HG03575 (cell line): ENCODE measurements at regions not wholly inside any gene's neighbourhood (a gene's known extent, or its start where the extent isn't known, plus 50 kb on each side); places are given as distances from the start of the nearest gene placed in this dataset.
"Not testable (repeated sequence)": the region's sequence is repeated elsewhere in the genome, so short reads cannot be mapped to it uniquely, and the experiment has no call there.

Experiments
- ATAC-seq: cut with Tn5 transposase; IDR thresholded peaks from one replicate; pipeline ENCODE4 v1.9.1; 2021; ENCODE audit not compliant: unreplicated experiment, insufficient number of reproducible peaks, low FRiP score; ENCODE audit errors: extremely low read depth

GRCh38 chr1:70720521-70720920 lies 309.5 kb downstream of the CTH start:
- no peak for ATAC-seq

GRCh38 chr1:70727886-70728489 lies 316.9 kb downstream of the CTH start:
- no peak for ATAC-seq

- ATAC-seq, result not testable (repeated sequence)
Observed at GRCh38 chr1:70736518-70736917, 311.1 kb downstream of the PTGER3 start.

- no peak for ATAC-seq
Observed at GRCh38 chr1:70737125-70737524, 310.5 kb downstream of the PTGER3 start.

- no peak for ATAC-seq
Observed at GRCh38 chr1:70738624-70739023, 309.0 kb downstream of the PTGER3 start.

GRCh38 chr1:70745199-70745598 lies 302.4 kb downstream of the PTGER3 start:
- ATAC-seq, result no peak

GRCh38 chr1:70746062-70746461 lies 301.6 kb downstream of the PTGER3 start:
- not testable (repeated sequence) for ATAC-seq

GRCh38 chr1:70747123-70747522 lies 300.5 kb downstream of the PTGER3 start:
- not testable (repeated sequence) for ATAC-seq

GRCh38 chr1:70751676-70752287 lies 295.8 kb downstream of the PTGER3 start:
- ATAC-seq, result not testable (repeated sequence)

GRCh38 chr1:70754701-70755100 lies 292.9 kb downstream of the PTGER3 start:
- ATAC-seq, result no peak

GRCh38 chr1:70760154-70760553 lies 287.5 kb downstream of the PTGER3 start:
- ATAC-seq, result no peak

- no peak for ATAC-seq
Observed at GRCh38 chr1:70762386-70762785, 285.2 kb downstream of the PTGER3 start.

GRCh38 chr1:70764747-70765146 lies 282.9 kb downstream of the PTGER3 start:
- ATAC-seq, result no peak

- no peak for ATAC-seq
Observed at GRCh38 chr1:70767377-70767776, 280.2 kb downstream of the PTGER3 start.

- ATAC-seq, result no peak
Observed at GRCh38 chr1:70768216-70768615, 279.4 kb downstream of the PTGER3 start.

- ATAC-seq, result no peak
Observed at GRCh38 chr1:70778056-70778762, 269.4 kb downstream of the PTGER3 start.

GRCh38 chr1:70778934-70779333 lies 268.7 kb downstream of the PTGER3 start:
- ATAC-seq, result no peak

GRCh38 chr1:70779571-70779970 lies 268.0 kb downstream of the PTGER3 start:
- no peak for ATAC-seq

- ATAC-seq, result no peak
Observed at GRCh38 chr1:70785287-70785686, 262.3 kb downstream of the PTGER3 start.

GRCh38 chr1:70790232-70790923 lies 257.2 kb downstream of the PTGER3 start:
- no peak for ATAC-seq
